Stimulated activated CD8-positive, alpha-beta memory T cell treated with anti-CD3 and anti-CD28 coated beads, Interleukin-7, amount 100 ng/mL, for 48 hours (primary cell): ENCODE measurements at regions not wholly inside any gene's neighbourhood (a gene's known extent, or its start where the extent isn't known, plus 50 kb on each side); places are given as distances from the start of the nearest gene placed in this dataset.
"Not testable (repeated sequence)": the region's sequence is repeated elsewhere in the genome, so short reads cannot be mapped to it uniquely, and the experiment has no call there.

Experiments
- DNase-seq, 2 donors: peaks; one replicate each; pipeline ENCODE4 v3.0.0-alpha.2; 2020; ENCODE audit warnings: low read depth in 1 of 2; ENCODE audit errors: extremely low read depth in 1 of 2

GRCh38 chr6:135644394-135644793, 146.9 kb upstream of the AHI1 start:
- DNase-seq = no peak

GRCh38 chr6:135647521-135647920, 150.0 kb upstream of the AHI1 start:
- DNase-seq = no peak

DNA sequence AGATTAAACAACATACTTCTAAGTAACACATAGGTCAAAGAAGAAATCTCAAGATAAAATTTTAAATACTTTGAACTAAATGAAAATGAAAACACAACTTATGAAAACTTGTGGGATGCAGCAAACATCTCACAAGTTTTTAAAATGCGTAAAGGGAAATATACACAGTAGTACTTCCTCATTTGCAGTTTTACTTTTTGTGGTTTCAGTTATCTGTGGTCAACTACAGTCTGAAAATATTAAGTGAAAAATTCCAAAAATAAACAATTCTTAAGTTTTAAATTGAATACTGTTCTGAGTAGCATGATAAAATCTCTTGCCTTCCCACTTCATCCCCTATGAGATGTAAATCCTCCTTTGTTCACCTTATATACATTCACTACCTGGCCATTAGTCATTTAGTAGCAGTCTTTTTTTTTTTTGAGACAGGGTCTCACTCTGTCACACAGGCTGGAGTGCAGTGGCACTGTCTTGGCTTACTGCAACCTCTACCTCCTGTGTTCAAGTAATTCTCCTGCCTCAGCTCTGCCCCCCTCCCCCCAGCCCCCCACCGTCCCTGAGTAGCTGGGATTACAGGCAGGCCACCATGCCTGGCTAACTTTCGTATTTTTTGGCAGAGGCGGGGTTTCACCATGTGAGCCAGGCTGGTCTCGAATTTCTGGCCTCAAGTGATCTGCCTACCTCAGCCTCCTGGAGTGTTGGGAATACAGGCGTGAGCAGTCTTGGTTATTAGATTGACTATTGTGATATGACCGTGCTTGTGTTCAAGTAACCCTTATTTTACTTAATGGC, 154.6 kb upstream of the AHI1 start:
- DNase-seq = no peak

GRCh38 chr6:135655055-135655454, 157.5 kb upstream of the AHI1 start:
- no peak for DNase-seq

- DNase-seq = no peak
These were observed 159.7 kb upstream of the AHI1 start for GRCh38 chr6:135657207-135657606.

DNA sequence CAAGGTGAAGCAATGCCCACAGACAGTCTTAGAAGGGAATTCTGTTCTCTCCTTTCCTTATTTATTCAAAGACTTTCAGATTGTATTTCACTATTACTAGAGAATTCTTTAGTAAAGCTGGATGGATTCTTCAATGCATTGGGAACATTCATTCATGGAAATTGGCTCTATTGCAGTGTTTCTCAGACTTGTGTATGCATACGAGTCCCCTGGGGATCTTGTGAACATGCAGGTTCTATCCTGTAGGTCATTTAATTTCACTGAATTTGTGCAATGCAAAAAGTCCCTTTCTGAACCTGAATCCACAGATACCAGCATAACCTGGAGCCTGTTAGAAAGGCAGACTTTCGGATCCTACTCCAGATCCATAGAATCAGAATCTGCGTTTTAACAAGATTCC, 160.9 kb upstream of the AHI1 start:
- DNase-seq = no peak

GRCh38 chr6:135658916-135659315, 161.4 kb upstream of the AHI1 start:
- DNase-seq = no peak

GRCh38 chr6:135664527-135664926, 167.0 kb upstream of the AHI1 start:
- DNase-seq = no peak

DNA sequence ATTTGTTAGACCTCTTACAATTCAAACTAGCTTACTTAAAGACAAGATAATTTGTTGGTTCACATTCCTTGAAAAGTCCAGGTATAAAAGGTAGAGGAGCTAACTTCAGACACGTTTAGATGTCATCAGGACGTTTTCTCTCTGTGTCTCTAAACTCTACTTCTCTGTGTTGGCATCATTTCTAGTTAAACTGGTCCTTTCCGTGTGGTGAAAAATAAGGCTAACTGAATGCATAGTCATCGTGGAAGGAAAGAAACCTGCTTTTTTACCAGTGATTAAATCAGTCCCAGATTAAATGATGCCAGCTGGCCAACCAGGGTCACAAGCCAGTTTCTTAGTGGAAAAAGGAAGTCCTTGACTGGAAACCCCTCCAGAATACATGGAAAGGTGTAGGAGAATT, 168.4 kb upstream of the AHI1 start:
- DNase-seq = no peak

- DNase-seq = no peak
These were observed 170.3 kb upstream of the AHI1 start for GRCh38 chr6:135667691-135668455.

GRCh38 chr6:135672256-135672655, 174.7 kb upstream of the AHI1 start:
- DNase-seq = no peak

DNA sequence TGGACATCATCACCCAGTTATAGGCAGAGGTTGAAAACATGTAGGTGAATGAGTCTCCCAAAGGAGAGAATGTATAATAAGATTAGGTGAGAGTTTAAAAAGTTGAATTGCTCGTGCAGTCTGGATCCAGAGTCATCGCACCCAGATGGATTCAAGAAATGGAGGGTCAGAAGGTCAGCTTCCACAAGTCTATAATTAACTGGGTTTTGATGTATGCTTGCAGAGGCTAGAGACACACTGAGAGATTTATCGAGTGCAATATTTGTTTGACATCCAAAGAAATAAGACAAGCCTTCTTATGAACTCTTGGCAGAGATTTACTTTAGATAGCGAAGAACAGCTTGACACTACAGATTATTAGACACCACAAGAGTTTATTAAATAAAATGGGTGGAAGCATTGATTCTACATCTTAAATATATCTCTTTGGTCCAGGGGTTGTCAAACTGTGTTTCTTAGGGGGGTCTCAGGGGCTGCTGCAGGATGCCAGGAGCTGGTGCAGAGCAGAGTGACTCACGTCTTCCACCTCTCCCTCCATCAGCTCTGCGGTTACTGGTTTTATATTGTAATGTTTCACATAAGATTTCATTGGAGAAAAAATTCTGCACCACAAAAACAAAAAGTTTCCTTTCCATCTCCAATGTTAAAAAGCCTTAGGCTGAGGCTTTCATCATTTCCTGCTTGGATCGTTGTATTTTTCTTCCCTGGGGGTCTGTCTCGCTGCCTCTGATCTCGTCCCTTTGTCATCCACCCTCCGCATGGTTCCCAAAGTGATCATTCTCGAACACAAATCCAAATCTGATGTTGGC, 176.2 kb upstream of the AHI1 start:
- DNase-seq = no peak

DNA sequence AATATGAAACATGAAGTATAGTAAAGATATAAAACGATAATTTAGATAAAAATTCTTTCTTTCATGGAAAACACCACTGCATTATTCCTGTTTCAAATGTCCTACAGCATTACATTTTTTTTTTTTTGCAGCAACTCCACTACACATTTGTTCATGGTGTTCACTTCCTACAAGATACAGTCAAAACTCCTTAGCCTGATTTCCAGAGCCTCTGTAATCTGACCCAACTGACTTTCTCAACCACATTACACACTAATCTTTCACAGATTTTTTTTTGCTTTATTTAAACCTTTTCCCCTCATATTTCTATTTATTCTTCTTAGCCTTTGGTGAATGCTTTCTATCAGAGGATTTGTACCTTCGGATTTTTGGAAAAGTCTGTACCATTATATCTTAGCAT, 176.5 kb upstream of the PDE7B start:
- no peak for DNase-seq

- DNase-seq = no peak
These were observed 175.6 kb upstream of the PDE7B start for GRCh38 chr6:135675862-135676261.

DNA sequence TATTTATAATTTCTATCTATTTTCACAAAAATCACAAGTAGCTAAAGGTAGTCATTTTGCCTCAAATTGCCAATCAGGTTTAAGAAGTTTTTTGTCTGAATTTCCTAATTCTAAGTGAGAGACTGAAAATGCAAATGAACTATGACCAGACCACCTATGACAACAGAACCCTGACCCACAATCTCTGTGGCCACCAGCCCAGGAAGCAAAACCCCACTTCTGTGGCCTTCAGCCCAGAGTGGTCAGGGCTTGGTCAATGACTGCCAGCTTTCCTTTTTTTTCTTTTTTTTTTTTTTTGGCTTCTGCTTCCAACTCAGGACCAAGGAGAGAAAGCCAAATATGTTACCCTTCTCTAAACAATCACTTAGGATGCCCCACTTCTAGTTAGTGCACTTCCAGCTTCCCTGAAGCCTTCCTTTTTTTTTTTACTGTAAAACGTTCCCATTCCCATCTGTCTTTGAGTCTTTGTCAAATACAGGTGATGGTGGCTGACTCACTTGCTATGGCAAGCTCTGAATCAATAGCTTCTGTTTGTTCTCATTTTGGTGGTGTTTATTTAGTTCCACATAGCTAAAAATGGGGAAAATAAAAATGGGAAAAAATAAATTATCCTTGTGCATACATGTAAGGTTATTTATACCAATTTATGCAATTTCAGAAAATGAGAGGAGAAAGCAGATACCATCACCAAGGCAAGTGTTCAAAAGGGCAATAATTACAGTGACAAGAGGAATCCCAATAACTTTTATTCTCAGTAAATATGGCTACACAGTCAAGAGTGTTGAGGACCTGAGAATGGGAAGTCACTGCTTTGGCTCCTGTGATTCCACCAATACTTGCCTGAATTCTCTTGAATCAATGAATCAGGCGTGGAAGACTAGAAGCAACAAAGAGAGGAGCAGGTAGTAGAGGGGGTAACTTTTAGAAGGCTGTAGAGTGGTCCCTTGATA, 170.3 kb upstream of the PDE7B start:
- no peak for DNase-seq

DNA sequence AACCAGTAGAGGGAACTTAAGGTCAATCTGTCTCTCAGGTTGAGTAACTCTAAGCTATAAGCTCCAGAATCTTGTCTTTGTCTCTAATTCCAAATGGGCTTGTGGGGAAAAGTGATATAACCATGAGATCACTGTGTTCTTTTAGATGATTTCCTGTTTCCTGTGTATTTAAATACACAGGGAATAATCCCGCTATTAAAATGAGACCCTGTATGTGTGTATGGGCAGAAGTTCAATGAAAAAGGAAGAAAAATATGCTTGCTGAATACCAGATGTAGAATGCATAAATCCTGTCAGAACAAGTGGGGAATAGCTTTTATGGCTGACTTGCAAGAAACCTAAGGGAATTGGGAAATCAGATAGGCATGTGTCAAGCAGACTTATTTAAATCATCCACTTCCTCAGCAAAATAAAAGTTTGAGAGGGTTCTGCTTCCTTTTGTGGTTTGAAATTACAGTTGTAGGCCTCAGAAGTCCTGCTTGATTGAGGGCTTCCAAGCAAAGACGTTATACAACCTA, 164.7 kb upstream of the PDE7B start:
- DNase-seq = no peak

DNA sequence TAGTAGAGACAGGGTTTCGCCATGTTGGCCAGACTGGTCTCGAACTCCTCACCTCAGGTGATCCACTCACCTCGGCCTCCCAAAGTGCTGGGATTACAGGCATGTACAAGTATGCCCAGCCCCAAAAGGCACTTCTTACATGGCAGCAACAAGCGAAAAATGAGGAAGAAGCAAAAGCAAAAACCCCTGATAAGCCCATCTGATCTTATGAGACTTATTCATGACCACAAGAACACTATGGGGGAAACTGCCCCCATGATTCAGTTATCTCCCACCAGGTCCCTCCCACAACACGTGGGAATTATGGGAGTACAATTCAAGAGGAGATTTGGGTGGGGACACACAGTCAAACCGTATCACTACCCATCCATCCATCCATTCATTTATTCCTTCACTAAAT, 163.0 kb upstream of the PDE7B start:
- not testable (repeated sequence) for DNase-seq

GRCh38 chr6:135692426-135692825, 159.1 kb upstream of the PDE7B start:
- DNase-seq = no peak

- no peak for DNase-seq
These were observed 157.6 kb upstream of the PDE7B start for GRCh38 chr6:135693811-135694370.

DNA sequence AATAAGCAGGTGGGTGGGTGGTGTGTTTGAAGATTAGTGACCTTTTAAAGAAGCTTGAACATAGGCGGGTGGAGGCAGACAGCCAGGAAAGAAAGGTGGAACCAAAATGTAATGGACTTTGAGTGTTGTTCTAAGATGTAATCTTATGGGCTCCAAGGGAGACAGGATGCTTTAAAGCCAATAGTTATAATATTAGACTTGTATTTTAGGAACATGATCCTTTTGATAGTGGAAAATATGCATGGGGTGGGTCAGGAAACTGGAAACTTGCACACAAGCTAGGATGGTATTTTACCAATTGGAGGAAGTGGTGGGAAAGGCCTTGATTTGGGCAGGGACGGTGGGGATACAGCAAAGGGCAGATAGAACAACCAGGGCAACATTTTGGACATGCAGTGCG, 151.8 kb upstream of the PDE7B start:
- DNase-seq = no peak
